ENCODE measurements at regions not wholly inside any gene's neighbourhood (a gene's known extent, or its start where the extent isn't known, plus 50 kb on each side); places are given as distances from the start of the nearest gene placed in this dataset.

DNA sequence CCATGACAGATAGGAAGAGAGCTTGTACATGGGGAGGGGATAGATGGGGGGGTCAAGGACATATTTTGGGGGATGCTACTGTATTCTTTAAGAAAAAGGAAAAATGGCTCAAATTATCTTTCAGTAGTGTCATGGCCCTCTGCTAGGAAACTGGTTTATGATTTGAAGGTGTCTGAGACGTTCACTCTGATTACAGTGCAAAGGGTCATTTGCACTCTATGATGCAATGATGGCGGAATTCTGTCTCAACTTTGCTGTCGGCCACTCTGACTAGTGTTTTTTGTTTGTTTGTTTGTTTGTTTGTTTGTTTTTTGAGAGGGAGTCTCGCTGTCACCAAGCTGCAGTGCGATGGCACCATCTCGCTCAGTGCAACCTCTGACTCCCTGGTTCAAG lies 180.0 kb downstream of the SOX4 start:
- TF ChIP-seq, protein P1, sequence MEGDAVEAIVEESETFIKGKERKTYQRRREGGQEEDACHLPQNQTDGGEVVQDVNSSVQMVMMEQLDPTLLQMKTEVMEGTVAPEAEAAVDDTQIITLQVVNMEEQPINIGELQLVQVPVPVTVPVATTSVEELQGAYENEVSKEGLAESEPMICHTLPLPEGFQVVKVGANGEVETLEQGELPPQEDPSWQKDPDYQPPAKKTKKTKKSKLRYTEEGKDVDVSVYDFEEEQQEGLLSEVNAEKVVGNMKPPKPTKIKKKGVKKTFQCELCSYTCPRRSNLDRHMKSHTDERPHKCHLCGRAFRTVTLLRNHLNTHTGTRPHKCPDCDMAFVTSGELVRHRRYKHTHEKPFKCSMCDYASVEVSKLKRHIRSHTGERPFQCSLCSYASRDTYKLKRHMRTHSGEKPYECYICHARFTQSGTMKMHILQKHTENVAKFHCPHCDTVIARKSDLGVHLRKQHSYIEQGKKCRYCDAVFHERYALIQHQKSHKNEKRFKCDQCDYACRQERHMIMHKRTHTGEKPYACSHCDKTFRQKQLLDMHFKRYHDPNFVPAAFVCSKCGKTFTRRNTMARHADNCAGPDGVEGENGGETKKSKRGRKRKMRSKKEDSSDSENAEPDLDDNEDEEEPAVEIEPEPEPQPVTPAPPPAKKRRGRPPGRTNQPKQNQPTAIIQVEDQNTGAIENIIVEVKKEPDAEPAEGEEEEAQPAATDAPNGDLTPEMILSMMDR (IDR thresholded peaks at IDR 0.05; ENCODE audit: borderline replicate concordance, extremely low read depth, low read length, poor library complexity, severe bottlenecking) = no peak
- no peak for TF ChIP-seq EZH2 (IDR thresholded peaks at IDR 0.05; ENCODE audit: borderline replicate concordance, low read depth, low read length, severe bottlenecking)
